GM23248 (cell line): ENCODE measurements at regions not wholly inside any gene's neighbourhood (a gene's known extent, or its start where the extent isn't known, plus 50 kb on each side); places are given as distances from the start of the nearest gene placed in this dataset.

ENCODE experiments used
- EZH2 ChIP-seq: fragments of 200-600 bp; sonication (generic); IDR thresholded peaks from 2 replicates; pipeline ENCODE4 v1.6.1; 2018; ENCODE audit warnings: antibody characterized with exemption, mild to moderate bottlenecking; ENCODE audit not compliant: insufficient read depth, poor library complexity, severe bottlenecking
- EZH2phosphoT487 ChIP-seq: fragments of 200-600 bp; sonication (generic); IDR thresholded peaks from 2 replicates; pipeline ENCODE4 v1.6.1; 2018; ENCODE audit warnings: antibody characterized with exemption, moderate library complexity, mild to moderate bottlenecking, low read depth; ENCODE audit not compliant: insufficient read depth

DNA sequence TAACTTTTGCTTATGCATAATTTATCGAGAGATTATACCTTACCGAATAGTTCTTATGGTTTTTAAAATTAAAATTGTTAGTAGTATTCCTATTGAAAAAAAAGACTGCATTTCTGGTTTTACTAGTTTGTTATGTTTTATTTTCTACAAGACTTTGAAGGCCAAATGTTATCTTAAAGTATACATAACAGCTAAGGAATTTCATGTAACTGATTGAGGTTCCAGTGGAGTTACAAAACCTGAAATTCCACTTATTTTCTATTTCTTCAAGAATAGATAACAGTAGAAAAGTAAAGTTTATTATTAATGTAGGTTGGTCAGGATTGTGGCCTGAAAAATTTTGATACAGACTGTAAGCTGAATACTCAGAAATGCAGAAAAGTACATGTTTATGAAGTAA lies 1216.0 kb upstream of the PCDH20 start:
- no peak for TF ChIP-seq EZH2
- no peak for TF ChIP-seq EZH2phosphoT487
